HepG2 (cell line): ENCODE measurements at regions not wholly inside any gene's neighbourhood (a gene's known extent, or its start where the extent isn't known, plus 50 kb on each side); places are given as distances from the start of the nearest gene placed in this dataset.

Source experiments
- ATAC-seq: fragments of 200-7000 bp; cut with Tn5 transposase; 3 replicates; pipeline ENCODE4 v1.9.1; 2020; ENCODE audit warnings: mild to moderate bottlenecking, moderate library complexity
- BruUV-seq: library from RNA; stranded (reverse); fragments of 400-500 nt; replicated peaks from 2 replicates; lab custom pipeline; 2021; lab: Mats Ljungman, UMichigan
- CTCF ChIA-PET: fragments of 300-600 bp; formaldehyde crosslinking; extraction: SDS; loops from one replicate; lab custom pipeline; 2021; ENCODE audit warnings: low total read pairs, inconsistent platforms, low intra/inter-chr PET ratio; lab: Yijun Ruan, JAX
- POLR2A ChIA-PET: fragments of 350-600 bp; sonication (Branson Sonifier 250); formaldehyde crosslinking; loops from one replicate; lab custom pipeline; 2020; ENCODE audit warnings: antibody characterized with exemption, inconsistent platforms; lab: Yijun Ruan, JAX
- DNase-seq: peaks from one replicate; pipeline ENCODE4 v3.0.0-alpha.2; 2015; ENCODE audit warnings: low spot score
- FAIRE-seq: peaks from 3 replicates; lab custom pipeline; 2011; peaks lifted over from hg19 to GRCh38; lab: Jason Lieb, UNC
- H2AFZ ChIP-seq: one replicate; pipeline ENCODE4 v1.6.1; 2011; ENCODE audit warnings: low read length, inconsistent platforms
- H3K27ac ChIP-seq: fragments of 300-600 bp; 3 replicates; pipeline ENCODE4 v1.8.0; 2011; ENCODE audit warnings: mixed run types, mild to moderate bottlenecking, mixed read lengths, low read length, inconsistent platforms; ENCODE audit not compliant: insufficient read depth; ENCODE audit errors: extremely low read length
- H3K27me3 ChIP-seq, 2 experiments: fragments of 200-600 bp in 1 of 2; 2 replicates in 1 of 2; 3 replicates in 1 of 2; pipeline versions ENCODE4 v1.6.0 to v1.8.0; 2011; ENCODE audit warnings: low read length in 2 of 2, mild to moderate bottlenecking in 2 of 2, moderate library complexity in 2 of 2, inconsistent platforms in 1 of 2; ENCODE audit not compliant: insufficient read depth in 2 of 2, control insufficient read depth in 1 of 2
- H3K36me3 ChIP-seq, 2 experiments: fragments of 200-600 bp in 1 of 2; replicated peaks in 1 of 2; 2 replicates in 1 of 2; 3 replicates in 1 of 2; pipeline versions ENCODE4 v1.5.1 to v1.8.0; 2011; ENCODE audit warnings: low read length in 2 of 2, inconsistent platforms in 1 of 2; ENCODE audit not compliant: insufficient read depth in 2 of 2, control insufficient read depth in 1 of 2
- H3K4me1 ChIP-seq: 2 replicates; pipeline ENCODE4 v1.5.1; 2012; ENCODE audit warnings: low read length, inconsistent platforms; ENCODE audit not compliant: insufficient read depth
- H3K4me2 ChIP-seq: 2 replicates; pipeline ENCODE4 v1.6.0; 2011; ENCODE audit warnings: low read depth, low read length, inconsistent platforms
- H3K4me3 ChIP-seq, 3 experiments: fragments of 200-600 bp in 1 of 3; sonication (generic), shearing (Covaris generic) in 1 of 3; replicated peaks in 1 of 3; 2 replicates each; pipeline ENCODE4 v1.5.1; 2011 to 2016; ENCODE audit warnings: low read length in 3 of 3, inconsistent platforms in 2 of 3, low read depth in 2 of 3, mild to moderate bottlenecking in 2 of 3, control low read depth in 1 of 3, mixed read lengths in 1 of 3; ENCODE audit not compliant: insufficient read depth in 1 of 3
- H3K79me2 ChIP-seq: one replicate; pipeline ENCODE4 v1.6.1; 2011; ENCODE audit warnings: low read length, inconsistent platforms; ENCODE audit not compliant: insufficient read depth
- H3K9ac ChIP-seq: 2 replicates; pipeline ENCODE4 v1.6.0; 2011; ENCODE audit warnings: mild to moderate bottlenecking, low read depth, low read length, inconsistent platforms; ENCODE audit not compliant: insufficient read depth
- H3K9me3 ChIP-seq: 2 replicates; pipeline ENCODE4 v1.5.1; 2012; ENCODE audit warnings: mild to moderate bottlenecking, low read length
- H4K20me1 ChIP-seq: 2 replicates; pipeline ENCODE4 v1.6.0; 2011; ENCODE audit warnings: inconsistent platforms, mild to moderate bottlenecking, low read length, moderate library complexity; ENCODE audit not compliant: insufficient read depth
- MLXIP ChIP-seq: sonication (generic); formaldehyde crosslinking; IDR thresholded peaks from 2 replicates; pipeline ENCODE4 v1.9.0; 2021; ENCODE audit warnings: missing genetic modification reagents, borderline replicate concordance
- PAX8 ChIP-seq: sonication (generic); formaldehyde crosslinking; IDR thresholded peaks from 2 replicates; pipeline ENCODE4 v1.8.0; 2022; ENCODE audit warnings: mild to moderate bottlenecking, missing genetic modification reagents, borderline replicate concordance
- SATB2 ChIP-seq: sonication (generic); formaldehyde crosslinking; IDR thresholded peaks from 2 replicates; pipeline ENCODE4 v1.5.0; 2020; ENCODE audit warnings: missing genetic modification reagents
- ZSCAN12 ChIP-seq: sonication (generic); formaldehyde crosslinking; IDR thresholded peaks from 2 replicates; pipeline ENCODE4 v1.9.0; 2021; ENCODE audit warnings: mild to moderate bottlenecking, missing genetic modification reagents
- WGBS: methylation state at CpG from one replicate; pipeline ENCODE4 v1.1.6; 2017; ENCODE audit warnings: low lambda C conversion rate; 5-methylcytosine and 5-hydroxymethylcytosine counted together
- in situ Hi-C: cut with HindIII; loops from 2 replicates; pipeline ENCODE4 v1.10.0; 2017; ENCODE audit warnings: low pct_unique_long_range_greater_than_20kb; ENCODE audit not compliant: extremely low pct_ligation_motif_present
- intact Hi-C: fragments of 100-400 bp; cut with micrococcal nuclease; formaldehyde crosslinking; loops from one replicate; pipeline ENCODE4 v1.10.0; 2022; ENCODE audit not compliant: unreplicated experiment
- TF ChIP-seq, protein P1 (sequence below): sonication (generic); formaldehyde crosslinking; IDR thresholded peaks from 2 replicates; pipeline ENCODE4 v1.4.0; 2020; ENCODE audit warnings: mild to moderate bottlenecking, missing genetic modification reagents
- TF ChIP-seq, protein P2 (sequence below): sonication (generic); formaldehyde crosslinking; IDR thresholded peaks from 2 replicates; pipeline ENCODE4 v1.8.0; 2022; ENCODE audit warnings: low read depth, missing genetic modification reagents

DNA sequence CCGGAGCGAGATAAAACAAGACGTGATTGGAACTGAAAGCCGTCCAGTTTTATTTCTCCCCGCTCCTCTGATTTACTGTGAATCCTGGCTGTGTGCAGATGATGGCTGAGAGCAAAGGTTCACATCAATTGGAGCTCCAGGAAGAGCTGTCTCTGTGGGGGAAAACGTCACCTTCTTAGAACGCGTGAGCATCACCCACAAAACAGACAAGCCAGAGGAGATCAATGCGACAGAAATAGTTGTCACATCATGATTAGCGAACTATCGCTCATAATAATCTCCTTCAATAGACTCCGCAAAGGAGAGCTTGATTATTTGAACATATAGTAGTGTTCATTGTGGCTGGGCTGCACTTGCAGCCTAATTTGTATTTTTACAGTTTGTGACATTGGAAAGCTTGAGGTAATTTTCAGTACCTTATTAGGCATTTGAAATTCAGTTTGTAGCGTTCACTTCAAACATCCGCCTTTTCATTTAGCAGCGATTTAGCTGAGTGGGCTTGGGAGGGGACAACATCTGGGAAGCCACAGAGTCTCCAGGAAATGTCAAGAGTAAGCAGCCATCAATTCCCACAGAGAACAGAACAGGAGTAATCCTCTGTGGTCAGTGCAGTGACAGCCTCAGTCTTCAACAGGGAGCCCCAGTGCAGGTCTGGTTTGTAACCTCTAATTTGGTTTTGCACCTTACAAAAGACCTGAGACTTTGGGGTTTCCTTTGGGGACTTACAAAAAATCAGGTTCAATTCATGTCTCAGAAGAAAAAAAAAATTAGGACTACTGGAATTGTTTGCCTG is 276.8 kb upstream of the PFKP start (continued):
- TF ChIP-seq MLXIP (no peak), ZSCAN12 (CRISPR knock-in tag) (no peak), PAX8 (CRISPR knock-in tag) (no peak)
- TF ChIP-seq, protein P1, sequence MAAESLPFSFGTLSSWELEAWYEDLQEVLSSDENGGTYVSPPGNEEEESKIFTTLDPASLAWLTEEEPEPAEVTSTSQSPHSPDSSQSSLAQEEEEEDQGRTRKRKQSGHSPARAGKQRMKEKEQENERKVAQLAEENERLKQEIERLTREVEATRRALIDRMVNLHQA (CRISPR knock-in tag), result no peak

GRCh38 chr10:2786251-2786650 is 281.1 kb upstream of the PFKP start:
- Histone ChIP-seq H3K27me3 (peaks cover 0 to 26% of the 10 kb centered on the region in 2 experiments; a peak in 2 of 5 replicates), H3K36me3 (no peaks in the 10 kb centered on the region), H3K9me3 (no peaks in the 10 kb centered on the region), H2AFZ (no peak overlapping the region), H3K27ac (no peak overlapping the region), H3K9ac (no peak overlapping the region), H4K20me1 (no peaks in the 10 kb centered on the region; the same call in 1 of the 2 replicates), H3K4me3 (no peak overlapping the region), H3K4me1 (no peaks in the 10 kb centered on the region), H3K79me2 (no peaks in the 10 kb centered on the region), H3K4me2 (no peak overlapping the region)
- in situ Hi-C loops, result no loop called here
- ATAC-seq, result no peak
- WGBS, result 50% methylated on average over 5 of the region's 5 CpGs
- intact Hi-C loops, result no loop called here
- no peak for FAIRE-seq
- ChIA-PET POLR2A (no interaction called here), CTCF (no interaction called here)
- BruUV-seq, result no TSS peak
- no peak for TF ChIP-seq SATB2 (CRISPR knock-in tag)
- TF ChIP-seq, protein P2, sequence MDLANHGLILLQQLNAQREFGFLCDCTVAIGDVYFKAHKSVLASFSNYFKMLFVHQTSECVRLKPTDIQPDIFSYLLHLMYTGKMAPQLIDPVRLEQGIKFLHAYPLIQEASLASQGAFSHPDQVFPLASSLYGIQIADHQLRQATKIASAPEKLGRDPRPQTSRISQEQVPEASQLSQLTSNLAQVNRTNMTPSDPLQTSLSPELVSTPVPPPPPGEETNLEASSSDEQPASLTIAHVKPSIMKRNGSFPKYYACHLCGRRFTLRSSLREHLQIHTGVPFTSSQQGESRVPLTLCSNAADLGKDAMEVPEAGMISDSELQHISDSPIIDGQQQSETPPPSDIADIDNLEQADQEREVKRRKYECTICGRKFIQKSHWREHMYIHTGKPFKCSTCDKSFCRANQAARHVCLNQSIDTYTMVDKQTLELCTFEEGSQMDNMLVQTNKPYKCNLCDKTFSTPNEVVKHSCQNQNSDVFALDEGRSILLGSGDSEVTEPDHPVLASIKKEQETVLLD (CRISPR knock-in tag), result no peak
- no peak for DNase-seq
